Panc1 (cell line): ENCODE measurements at regions not wholly inside any gene's neighbourhood (a gene's known extent, or its start where the extent isn't known, plus 50 kb on each side); places are given as distances from the start of the nearest gene placed in this dataset.

Source experiments
- ATAC-seq: fragments of 200-7000 bp; cut with Tn5 transposase; 2 replicates; pipeline ENCODE4 v1.9.1; 2020; ENCODE audit warnings: mild to moderate bottlenecking, moderate library complexity
- BruUV-seq: library from RNA; stranded (reverse); fragments of 400-500 nt; replicated peaks from 2 replicates; lab custom pipeline; 2021; lab: Mats Ljungman, UMichigan
- CTCF ChIA-PET: fragments of 300-600 bp; sonication (Branson Sonifier 250); formaldehyde crosslinking; loops from one replicate; lab custom pipeline; 2022; ENCODE audit warnings: antibody characterized with exemption; lab: Charles Lee
- POLR2A ChIA-PET: fragments of 300-600 bp; sonication (Branson Sonifier 250); formaldehyde crosslinking; loops from one replicate; lab custom pipeline; 2022; ENCODE audit warnings: antibody characterized with exemption; lab: Charles Lee
- DNase-seq: peaks from one replicate; pipeline ENCODE4 v3.0.0-alpha.2; 2010; ENCODE audit warnings: low read depth, low spot score
- H3K27ac ChIP-seq: 2 replicates; pipeline ENCODE4 v1.5.1; 2011; ENCODE audit warnings: mild to moderate bottlenecking, low read length, inconsistent platforms
- H3K27me3 ChIP-seq: fragments of 200-500 bp; sonication (Bioruptor generic); 2 replicates; pipeline ENCODE4 v1.6.0; 2014; ENCODE audit warnings: low read length, inconsistent platforms; ENCODE audit not compliant: control insufficient read depth, insufficient read depth
- H3K36me3 ChIP-seq: fragments of 200-500 bp; sonication (Bioruptor generic); 2 replicates; pipeline ENCODE4 v1.5.1; 2014; ENCODE audit warnings: inconsistent platforms, mild to moderate bottlenecking, low read length, moderate library complexity; ENCODE audit not compliant: control insufficient read depth, insufficient read depth
- H3K4me1 ChIP-seq: 2 replicates; pipeline ENCODE4 v1.5.1; 2011; ENCODE audit warnings: inconsistent platforms, mild to moderate bottlenecking, low read length, moderate library complexity; ENCODE audit not compliant: control insufficient read depth, insufficient read depth
- H3K4me3 ChIP-seq, 2 experiments: 2 replicates each; pipeline ENCODE4 v1.5.1; 2011 to 2012; ENCODE audit warnings: low read depth in 2 of 2, low read length in 2 of 2, mild to moderate bottlenecking in 2 of 2, inconsistent platforms in 1 of 2, moderate library complexity in 1 of 2
- H3K9me3 ChIP-seq: fragments of 200-500 bp; sonication (Bioruptor generic); 2 replicates; pipeline ENCODE4 v1.5.1; 2014; ENCODE audit warnings: low read depth, mild to moderate bottlenecking, inconsistent platforms, low read length, moderate library complexity; ENCODE audit not compliant: control insufficient read depth, insufficient read depth
- POLR2AphosphoS5 ChIP-seq: IDR thresholded peaks from 2 replicates; pipeline ENCODE4 v1.6.1; 2012; ENCODE audit warnings: mild to moderate bottlenecking, low read depth, low read length, moderate library complexity
- SIN3A ChIP-seq: IDR thresholded peaks from 2 replicates; pipeline ENCODE4 v1.6.1; 2012; ENCODE audit warnings: low read depth, mild to moderate bottlenecking, low read length, moderate library complexity, borderline replicate concordance; ENCODE audit not compliant: insufficient read depth
- TCF7L2 ChIP-seq: IDR thresholded peaks from 2 replicates; pipeline ENCODE4 v1.6.1; 2011; ENCODE audit warnings: mild to moderate bottlenecking, low read depth, low read length, inconsistent platforms
- in situ Hi-C: cut with HindIII; loops from 2 replicates; pipeline ENCODE4 v1.10.0; 2016; ENCODE audit warnings: low sequenced_read_pairs, low pct_unique_long_range_greater_than_20kb
- intact Hi-C: fragments of 100-400 bp; cut with micrococcal nuclease; formaldehyde crosslinking; loops from one replicate; pipeline ENCODE4 v1.10.0; 2022; ENCODE audit not compliant: unreplicated experiment
- TF ChIP-seq, protein P1 (sequence below), 2 experiments: IDR thresholded peaks; 2 replicates each; pipeline ENCODE4 v1.6.1; 2011 to 2012; ENCODE audit warnings: low read depth in 2 of 2, control low read depth in 1 of 2, low read length in 1 of 2, mild to moderate bottlenecking in 1 of 2, moderate library complexity in 1 of 2; ENCODE audit not compliant: insufficient read depth in 1 of 2
- TF ChIP-seq, protein P2 (sequence below): fragments of 450-650 bp; IDR thresholded peaks from 2 replicates; pipeline ENCODE4 v1.5.1; 2017; ENCODE audit warnings: mild to moderate bottlenecking

DNA sequence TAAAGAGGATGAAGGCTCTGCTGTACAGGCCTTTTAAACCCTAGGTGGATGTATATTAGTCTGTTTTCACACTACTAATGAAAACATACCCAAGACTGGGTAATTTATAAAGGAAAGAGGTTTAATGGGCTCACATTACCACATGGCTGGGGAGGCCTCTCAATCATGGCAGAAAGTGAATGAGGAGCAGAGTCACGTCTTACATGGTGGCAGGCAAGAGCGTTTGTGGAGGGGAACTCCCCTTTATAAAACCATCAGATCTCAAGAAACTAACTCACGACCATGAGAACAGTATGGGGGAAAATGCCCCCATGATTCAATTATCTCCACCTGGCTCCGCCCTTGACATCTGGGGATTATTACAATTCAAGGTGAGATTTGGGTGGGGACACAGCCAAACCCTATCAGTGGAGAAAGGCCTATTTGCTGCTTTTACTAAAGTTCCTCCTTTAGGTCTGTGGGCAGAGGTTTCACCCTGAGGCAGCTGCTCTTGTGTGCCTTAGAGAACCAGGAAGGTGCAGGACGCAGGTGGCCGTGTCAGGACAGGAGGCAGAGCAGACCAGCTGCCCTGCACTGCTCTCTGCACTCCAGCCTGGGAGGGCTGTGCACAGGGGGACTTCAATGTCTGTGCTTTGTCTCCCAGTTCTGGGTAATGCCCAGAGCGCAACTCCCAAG is 178.8 kb upstream of the HDAC4 start:
- no TSS peak for BruUV-seq

DNA sequence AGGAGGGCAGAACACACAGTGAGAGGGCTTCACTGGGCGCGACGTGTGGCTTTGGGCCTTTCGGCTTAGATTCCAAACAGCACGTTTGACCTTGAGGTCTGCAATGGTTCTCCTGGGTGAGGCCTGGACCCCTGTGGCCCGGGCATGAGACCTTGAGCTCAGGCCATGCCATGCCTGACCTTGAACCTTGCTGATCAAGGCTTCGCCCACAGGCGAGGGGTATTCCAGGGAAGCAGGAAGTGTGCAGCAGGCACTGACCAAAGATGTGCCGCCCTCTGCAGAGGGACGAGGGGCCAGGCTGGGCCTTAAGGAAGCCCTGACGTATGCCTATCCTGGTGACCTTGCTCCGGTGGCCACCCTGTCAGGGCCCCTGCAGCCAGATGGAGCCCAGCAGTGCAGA is 178.3 kb upstream of the HDAC4 start:
- H3K27me3 ChIP-seq = no peaks in the 10 kb centered on the region
- BruUV-seq = no TSS peak
- intact Hi-C loops (no loop called here), in situ Hi-C loops (no loop called here)
- no peaks in the 10 kb centered on the region for H3K9me3 ChIP-seq
- H3K4me1 ChIP-seq = no peaks in the 10 kb centered on the region
- DNase-seq (no peak), ATAC-seq (no peak)
- ChIA-PET POLR2A (no interaction called here), CTCF (no interaction called here)
- no peak overlapping the region for H3K4me3 ChIP-seq
- no peak overlapping the region for H3K27ac ChIP-seq
- no peaks in the 10 kb centered on the region for H3K36me3 ChIP-seq
- TF ChIP-seq, protein P1, sequence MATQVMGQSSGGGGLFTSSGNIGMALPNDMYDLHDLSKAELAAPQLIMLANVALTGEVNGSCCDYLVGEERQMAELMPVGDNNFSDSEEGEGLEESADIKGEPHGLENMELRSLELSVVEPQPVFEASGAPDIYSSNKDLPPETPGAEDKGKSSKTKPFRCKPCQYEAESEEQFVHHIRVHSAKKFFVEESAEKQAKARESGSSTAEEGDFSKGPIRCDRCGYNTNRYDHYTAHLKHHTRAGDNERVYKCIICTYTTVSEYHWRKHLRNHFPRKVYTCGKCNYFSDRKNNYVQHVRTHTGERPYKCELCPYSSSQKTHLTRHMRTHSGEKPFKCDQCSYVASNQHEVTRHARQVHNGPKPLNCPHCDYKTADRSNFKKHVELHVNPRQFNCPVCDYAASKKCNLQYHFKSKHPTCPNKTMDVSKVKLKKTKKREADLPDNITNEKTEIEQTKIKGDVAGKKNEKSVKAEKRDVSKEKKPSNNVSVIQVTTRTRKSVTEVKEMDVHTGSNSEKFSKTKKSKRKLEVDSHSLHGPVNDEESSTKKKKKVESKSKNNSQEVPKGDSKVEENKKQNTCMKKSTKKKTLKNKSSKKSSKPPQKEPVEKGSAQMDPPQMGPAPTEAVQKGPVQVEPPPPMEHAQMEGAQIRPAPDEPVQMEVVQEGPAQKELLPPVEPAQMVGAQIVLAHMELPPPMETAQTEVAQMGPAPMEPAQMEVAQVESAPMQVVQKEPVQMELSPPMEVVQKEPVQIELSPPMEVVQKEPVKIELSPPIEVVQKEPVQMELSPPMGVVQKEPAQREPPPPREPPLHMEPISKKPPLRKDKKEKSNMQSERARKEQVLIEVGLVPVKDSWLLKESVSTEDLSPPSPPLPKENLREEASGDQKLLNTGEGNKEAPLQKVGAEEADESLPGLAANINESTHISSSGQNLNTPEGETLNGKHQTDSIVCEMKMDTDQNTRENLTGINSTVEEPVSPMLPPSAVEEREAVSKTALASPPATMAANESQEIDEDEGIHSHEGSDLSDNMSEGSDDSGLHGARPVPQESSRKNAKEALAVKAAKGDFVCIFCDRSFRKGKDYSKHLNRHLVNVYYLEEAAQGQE (IDR thresholded peaks at IDR 0.05; ENCODE audit: insufficient read depth in 1 of 2, low read depth in 2 of 2, low read length in 1 of 2) = no peak
- TF ChIP-seq POLR2AphosphoS5 (no peak), TCF7L2 (no peak), SIN3A (no peak)
- TF ChIP-seq, protein P2, sequence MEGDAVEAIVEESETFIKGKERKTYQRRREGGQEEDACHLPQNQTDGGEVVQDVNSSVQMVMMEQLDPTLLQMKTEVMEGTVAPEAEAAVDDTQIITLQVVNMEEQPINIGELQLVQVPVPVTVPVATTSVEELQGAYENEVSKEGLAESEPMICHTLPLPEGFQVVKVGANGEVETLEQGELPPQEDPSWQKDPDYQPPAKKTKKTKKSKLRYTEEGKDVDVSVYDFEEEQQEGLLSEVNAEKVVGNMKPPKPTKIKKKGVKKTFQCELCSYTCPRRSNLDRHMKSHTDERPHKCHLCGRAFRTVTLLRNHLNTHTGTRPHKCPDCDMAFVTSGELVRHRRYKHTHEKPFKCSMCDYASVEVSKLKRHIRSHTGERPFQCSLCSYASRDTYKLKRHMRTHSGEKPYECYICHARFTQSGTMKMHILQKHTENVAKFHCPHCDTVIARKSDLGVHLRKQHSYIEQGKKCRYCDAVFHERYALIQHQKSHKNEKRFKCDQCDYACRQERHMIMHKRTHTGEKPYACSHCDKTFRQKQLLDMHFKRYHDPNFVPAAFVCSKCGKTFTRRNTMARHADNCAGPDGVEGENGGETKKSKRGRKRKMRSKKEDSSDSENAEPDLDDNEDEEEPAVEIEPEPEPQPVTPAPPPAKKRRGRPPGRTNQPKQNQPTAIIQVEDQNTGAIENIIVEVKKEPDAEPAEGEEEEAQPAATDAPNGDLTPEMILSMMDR = no peak

More for the DNA sequence above, 178.8 kb upstream of the HDAC4 start:
- ChIA-PET POLR2A (no interaction called here), CTCF (no interaction called here)
- Histone ChIP-seq H3K36me3 (no peaks in the 10 kb centered on the region), H3K4me3 (no peak overlapping the region), H3K27ac (no peak overlapping the region), H3K4me1 (no peaks in the 10 kb centered on the region), H3K9me3 (no peaks in the 10 kb centered on the region), H3K27me3 (no peaks in the 10 kb centered on the region)
- intact Hi-C loops = no loop called here
- in situ Hi-C loops = no loop called here
- ATAC-seq (no peak), DNase-seq (no peak)
- TF ChIP-seq, protein P1 (IDR thresholded peaks at IDR 0.05; ENCODE audit: insufficient read depth in 1 of 2, low read depth in 2 of 2, low read length in 1 of 2) = no peak
- TF ChIP-seq, protein P2 = no peak
- no peak for TF ChIP-seq SIN3A
- TF ChIP-seq POLR2AphosphoS5 = no peak
- TF ChIP-seq TCF7L2 = no peak
